Stomach (tissue), 4 donors: ENCODE measurements at regions not wholly inside any gene's neighbourhood (a gene's known extent, or its start where the extent isn't known, plus 50 kb on each side); places are given as distances from the start of the nearest gene placed in this dataset.

Experiments used
- CTCF ChIP-seq, 7 experiments: fragments of 450-650 bp in 4 of 7; fragments of 200-600 bp in 3 of 7; sonication (generic) in 3 of 7; IDR thresholded peaks; one replicate each; pipeline ENCODE4 v1.5.1; 2016 to 2019; ENCODE audit warnings: antibody characterized with exemption in 7 of 7, control low read depth in 2 of 7, mild to moderate bottlenecking in 1 of 7
- EP300 ChIP-seq: sonication (generic); formaldehyde crosslinking; IDR thresholded peaks from one replicate; pipeline ENCODE4 v1.6.1; 2017; ENCODE audit warnings: antibody characterized with exemption
- POLR2A ChIP-seq, 4 donors: fragments of 450-650 bp; IDR thresholded peaks; one replicate each; pipeline ENCODE4 v1.6.1; 2016; ENCODE audit warnings: antibody characterized with exemption in 4 of 4, control low read depth in 2 of 4, mild to moderate bottlenecking in 1 of 4, moderate library complexity in 1 of 4
- POLR2AphosphoS5 ChIP-seq, 3 donors: sonication (generic); formaldehyde crosslinking; IDR thresholded peaks; one replicate each; pipeline ENCODE4 v1.6.1; 2016; ENCODE audit warnings: antibody characterized with exemption in 3 of 3

GRCh38 chr14:54117396-54117795 lies 160.8 kb upstream of the BMP4 start:
- TF ChIP-seq POLR2A (IDR thresholded peaks at IDR 0.05): no peak
- no peak for TF ChIP-seq CTCF (IDR thresholded peaks at IDR 0.05)
- no peak for TF ChIP-seq POLR2AphosphoS5 (IDR thresholded peaks at IDR 0.05)
- TF ChIP-seq EP300: no peak
